ENCODE measurements at regions not wholly inside any gene's neighbourhood (a gene's known extent, or its start where the extent isn't known, plus 50 kb on each side); places are given as distances from the start of the nearest gene placed in this dataset.

- DNase-seq: no peak
Observed at GRCh38 chr4:18291981-18292380, 270.4 kb upstream of the LCORL start.

GRCh38 chr4:18291256-18291655, 269.7 kb upstream of the LCORL start:
- no peak for DNase-seq

GRCh38 chr4:18285357-18285756, 263.8 kb upstream of the LCORL start:
- DNase-seq: no peak

GRCh38 chr4:18278244-18278643, 256.7 kb upstream of the LCORL start:
- no peak for DNase-seq

- DNase-seq: no peak
Observed at GRCh38 chr4:18262832-18263231, 241.3 kb upstream of the LCORL start.

- DNase-seq: no peak
Observed at GRCh38 chr4:18252052-18252451, 230.5 kb upstream of the LCORL start.

GRCh38 chr4:18250564-18250963, 229.0 kb upstream of the LCORL start:
- DNase-seq: no peak

- DNase-seq: no peak
Observed at GRCh38 chr4:18248611-18249010, 227.1 kb upstream of the LCORL start.

- DNase-seq: no peak
Observed at GRCh38 chr4:18247189-18247588, 225.6 kb upstream of the LCORL start.

GRCh38 chr4:18242919-18243693, 221.6 kb upstream of the LCORL start:
- no peak for DNase-seq

- DNase-seq: no peak
Observed at GRCh38 chr4:18241727-18242126, 220.2 kb upstream of the LCORL start.

- DNase-seq: no peak
Observed at GRCh38 chr4:18234108-18234507, 212.6 kb upstream of the LCORL start.

- no peak for DNase-seq
Observed at GRCh38 chr4:18231726-18232125, 210.2 kb upstream of the LCORL start.

GRCh38 chr4:18227880-18228279, 206.3 kb upstream of the LCORL start:
- no peak for DNase-seq

- DNase-seq: no peak
Observed at GRCh38 chr4:18214411-18215055, 193.0 kb upstream of the LCORL start.

GRCh38 chr4:18213576-18214198, 192.1 kb upstream of the LCORL start:
- DNase-seq: no peak

GRCh38 chr4:18209448-18209847, 187.9 kb upstream of the LCORL start:
- DNase-seq: no peak

GRCh38 chr4:18203966-18204365, 182.4 kb upstream of the LCORL start:
- DNase-seq: no peak

GRCh38 chr4:18202486-18202885, 180.9 kb upstream of the LCORL start:
- DNase-seq: no peak

- no peak for DNase-seq
Observed at GRCh38 chr4:18201885-18202284, 180.3 kb upstream of the LCORL start.

GRCh38 chr4:18198653-18199052, 177.1 kb upstream of the LCORL start:
- no peak for DNase-seq

GRCh38 chr4:18197467-18197866, 175.9 kb upstream of the LCORL start:
- no peak for DNase-seq

- no peak for DNase-seq
Observed at GRCh38 chr4:18194278-18194677, 172.7 kb upstream of the LCORL start.

- no peak for DNase-seq
Observed at GRCh38 chr4:18192901-18193300, 171.3 kb upstream of the LCORL start.
